ENCODE measurements at regions not wholly inside any gene's neighbourhood (a gene's known extent, or its start where the extent isn't known, plus 50 kb on each side); places are given as distances from the start of the nearest gene placed in this dataset.

- ChIA-PET RAD21 (ENCODE audit: low non-redundant PET in 1 of 2, low total read pairs in 2 of 2, uncharacterized antibody in 2 of 2, unreplicated experiment in 2 of 2) (no interaction called here), CTCF (no interaction called here), POLR2A (no interaction called here)
- no peak for TF ChIP-seq TCF7L2 (IDR thresholded peaks at IDR 0.05; ENCODE audit: borderline replicate concordance, extremely low read depth, insufficient read depth, insufficient read length)
- TF ChIP-seq, protein P1, sequence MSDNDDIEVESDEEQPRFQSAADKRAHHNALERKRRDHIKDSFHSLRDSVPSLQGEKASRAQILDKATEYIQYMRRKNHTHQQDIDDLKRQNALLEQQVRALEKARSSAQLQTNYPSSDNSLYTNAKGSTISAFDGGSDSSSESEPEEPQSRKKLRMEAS (IDR thresholded peaks at IDR 0.05): no peak
- H3K27ac ChIP-seq (ENCODE audit: low read depth, low read length): no peak overlapping the region
- H3K4me1 ChIP-seq (ENCODE audit: control insufficient read depth in 1 of 2, insufficient read depth in 2 of 2, low read length in 2 of 2): no peaks in the 10 kb centered on the region
- H3K27me3 ChIP-seq (ENCODE audit: insufficient read depth, low read length): no peaks in the 10 kb centered on the region
- H3K9me3 ChIP-seq (ENCODE audit: control insufficient read depth in 1 of 2, insufficient read depth in 1 of 2, low read depth in 1 of 2, low read length in 2 of 2): peaks cover 0 to 11% of the 10 kb centered on the region in 2 experiments; a peak in 1 of 4 replicates
- no peaks in the 10 kb centered on the region for H3K9me2 ChIP-seq (ENCODE audit: insufficient read depth)
- no peak overlapping the region for H3K4me3 ChIP-seq (replicated peaks in 1 of 2; ENCODE audit: low read depth in 1 of 2, low read length in 2 of 2)
- no peak overlapping the region for H2AFZ ChIP-seq (ENCODE audit: low read depth, low read length, poor library complexity, severe bottlenecking)
- no peaks in the 10 kb centered on the region for H3K36me3 ChIP-seq (ENCODE audit: control insufficient read depth in 1 of 2, insufficient read depth in 2 of 2, low read length in 2 of 2)
- no peak for DNase-seq (ENCODE audit: low read depth, low spot score)
- no TSS peak for BruUV-seq (replicated peaks)
- no peaks in the 10 kb centered on the region for H4K20me1 ChIP-seq (ENCODE audit: insufficient read depth)
- no peak overlapping the region for H3K4me2 ChIP-seq (ENCODE audit: low read length)
- no peak for ATAC-seq
- no peaks in the 10 kb centered on the region for H3K79me2 ChIP-seq (ENCODE audit: insufficient read depth, low read length)
- intact Hi-C loops (cut with micrococcal nuclease): no loop called here
- no peak overlapping the region for H3K9ac ChIP-seq (ENCODE audit: low read length)
These were observed 73.0 kb upstream of the TSHZ2 start for GRCh38 chr20:52899041-52899608.

GRCh38 chr20:52896348-52896747, 75.8 kb upstream of the TSHZ2 start:
- DNase-seq (ENCODE audit: low read depth, low spot score) (no peak), ATAC-seq (no peak)
- ChIA-PET CTCF (no interaction called here), POLR2A (no interaction called here), RAD21 (ENCODE audit: low non-redundant PET in 1 of 2, low total read pairs in 2 of 2, uncharacterized antibody in 2 of 2, unreplicated experiment in 2 of 2) (no interaction called here)
- TF ChIP-seq ZFX (IDR thresholded peaks at IDR 0.05) (no peak), ELF1 (IDR thresholded peaks at IDR 0.05; ENCODE audit: borderline replicate concordance, low read depth) (no peak), CTCF (IDR thresholded peaks at IDR 0.05 in 2 of 3, conservative IDR thresholded peaks at IDR 0.05 in 1 of 3; ENCODE audit: borderline replicate concordance in 1 of 3, insufficient read depth in 1 of 3, low read depth in 2 of 3, low read length in 2 of 3) (no peak), EZH2phosphoT487 (IDR thresholded peaks at IDR 0.05; ENCODE audit: borderline replicate concordance) (no peak), TCF7L2 (IDR thresholded peaks at IDR 0.05; ENCODE audit: borderline replicate concordance, extremely low read depth, insufficient read depth, insufficient read length) (no peak)
- no peak overlapping the region for H3K4me2 ChIP-seq (ENCODE audit: low read length)
- H3K79me2 ChIP-seq (ENCODE audit: insufficient read depth, low read length): no peaks in the 10 kb centered on the region
- H3K4me1 ChIP-seq (ENCODE audit: control insufficient read depth in 1 of 2, insufficient read depth in 2 of 2, low read length in 2 of 2): no peaks in the 10 kb centered on the region
- H2AFZ ChIP-seq (ENCODE audit: low read depth, low read length, poor library complexity, severe bottlenecking): no peak overlapping the region
- intact Hi-C loops (cut with micrococcal nuclease): no loop called here
- no peak overlapping the region for H3K4me3 ChIP-seq (replicated peaks in 1 of 2; ENCODE audit: low read depth in 1 of 2, low read length in 2 of 2)
- H3K9ac ChIP-seq (ENCODE audit: low read length): no peak overlapping the region
- no peak overlapping the region for H3K27ac ChIP-seq (ENCODE audit: low read depth, low read length)
- H4K20me1 ChIP-seq (ENCODE audit: insufficient read depth): no peaks in the 10 kb centered on the region
- no peaks in the 10 kb centered on the region for H3K36me3 ChIP-seq (ENCODE audit: control insufficient read depth in 1 of 2, insufficient read depth in 2 of 2, low read length in 2 of 2)
- H3K9me2 ChIP-seq (ENCODE audit: insufficient read depth): no peaks in the 10 kb centered on the region
- no TSS peak for BruUV-seq (replicated peaks)
- H3K27me3 ChIP-seq (ENCODE audit: insufficient read depth, low read length): no peaks in the 10 kb centered on the region
- peaks cover 0 to 18% of the 10 kb centered on the region in 2 experiments; a peak in 1 of 4 replicates for H3K9me3 ChIP-seq (ENCODE audit: control insufficient read depth in 1 of 2, insufficient read depth in 1 of 2, low read depth in 1 of 2, low read length in 2 of 2)

All from HCT116 (cell line).